T-helper 2 cell treated with Interferon-gamma antibody and Interleukin-4, amounts not matched to agents 5 μg/mL and 100 μg/mL, for 36 hours (primary cell): ENCODE measurements at regions not wholly inside any gene's neighbourhood (a gene's known extent, or its start where the extent isn't known, plus 50 kb on each side); places are given as distances from the start of the nearest gene placed in this dataset.

ENCODE experiments used
- DNase-seq: peaks from one replicate; pipeline ENCODE4 v3.0.0; 2021; ENCODE audit warnings: low spot score
- H3K27ac Mint-ChIP-seq: one replicate; pipeline ENCODE4 v1.8.0; 2021; ENCODE audit warnings: mild to moderate bottlenecking, mixed read lengths
- H3K27me3 Mint-ChIP-seq: one replicate; pipeline ENCODE4 v1.8.0; 2021; ENCODE audit warnings: low read depth, mixed read lengths
- H3K36me3 Mint-ChIP-seq: one replicate; pipeline ENCODE4 v1.8.0; 2021; ENCODE audit warnings: low read depth, mixed read lengths
- H3K4me1 Mint-ChIP-seq: one replicate; pipeline ENCODE4 v1.8.0; 2021; ENCODE audit warnings: low read depth, mixed read lengths
- H3K4me3 Mint-ChIP-seq: one replicate; pipeline ENCODE4 v1.8.0; 2022; ENCODE audit warnings: mild to moderate bottlenecking, moderate library complexity, mixed read lengths
- H3K9me3 Mint-ChIP-seq: one replicate; pipeline ENCODE4 v1.8.0; 2021; ENCODE audit warnings: mixed read lengths

DNA sequence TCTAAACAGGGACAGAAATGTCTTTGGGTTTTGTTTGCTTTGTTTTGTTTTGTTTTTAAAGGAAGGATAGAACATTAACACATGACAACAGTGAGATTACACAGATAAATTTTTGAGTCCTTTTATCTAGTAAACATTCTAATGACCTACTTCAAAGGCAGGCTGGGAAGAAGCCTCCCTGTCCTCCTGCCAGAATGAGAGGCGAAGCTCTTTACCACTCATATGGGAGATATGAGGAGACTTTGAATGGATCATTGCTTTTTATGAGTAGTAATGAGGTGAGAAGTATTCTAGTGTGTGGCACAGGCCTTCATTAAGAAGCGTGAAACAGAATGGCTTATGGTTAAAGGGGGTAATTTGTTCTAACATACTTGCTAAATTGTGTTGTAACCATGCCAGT, 172.0 kb downstream of the FBXO8 start:
- Mint-ChIP-seq H3K4me3 (no peak overlapping the region), H3K9me3 (no peaks in the 10 kb centered on the region), H3K4me1 (no peaks in the 10 kb centered on the region), H3K27ac (no peak overlapping the region), H3K36me3 (no peaks in the 10 kb centered on the region), H3K27me3 (peaks cover 12% of the 10 kb centered on the region)
- DNase-seq: no peak

DNA sequence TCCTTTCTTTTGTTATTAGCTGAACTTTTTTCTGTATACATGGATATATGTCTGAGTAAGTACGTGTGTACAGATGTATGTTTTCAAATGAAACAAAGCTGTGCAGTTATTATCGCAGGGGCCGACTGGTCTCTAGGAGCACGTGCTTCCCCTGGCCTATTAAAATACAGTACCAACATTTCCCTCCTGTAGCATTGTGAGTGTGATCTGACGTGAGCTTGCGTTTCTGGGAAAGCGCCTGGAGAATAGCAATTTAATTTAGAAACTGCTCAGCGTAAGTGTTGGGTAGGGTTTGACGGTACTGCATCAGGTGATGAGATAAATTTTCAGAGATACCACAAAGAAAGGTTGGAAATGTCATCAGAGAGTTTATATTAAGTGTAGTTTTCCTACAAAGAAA, 173.3 kb downstream of the FBXO8 start:
- Mint-ChIP-seq H3K27ac (no peak overlapping the region), H3K9me3 (no peaks in the 10 kb centered on the region), H3K4me3 (no peak overlapping the region), H3K27me3 (peaks cover 12% of the 10 kb centered on the region), H3K36me3 (no peaks in the 10 kb centered on the region), H3K4me1 (no peaks in the 10 kb centered on the region)
- DNase-seq: no peak

DNA sequence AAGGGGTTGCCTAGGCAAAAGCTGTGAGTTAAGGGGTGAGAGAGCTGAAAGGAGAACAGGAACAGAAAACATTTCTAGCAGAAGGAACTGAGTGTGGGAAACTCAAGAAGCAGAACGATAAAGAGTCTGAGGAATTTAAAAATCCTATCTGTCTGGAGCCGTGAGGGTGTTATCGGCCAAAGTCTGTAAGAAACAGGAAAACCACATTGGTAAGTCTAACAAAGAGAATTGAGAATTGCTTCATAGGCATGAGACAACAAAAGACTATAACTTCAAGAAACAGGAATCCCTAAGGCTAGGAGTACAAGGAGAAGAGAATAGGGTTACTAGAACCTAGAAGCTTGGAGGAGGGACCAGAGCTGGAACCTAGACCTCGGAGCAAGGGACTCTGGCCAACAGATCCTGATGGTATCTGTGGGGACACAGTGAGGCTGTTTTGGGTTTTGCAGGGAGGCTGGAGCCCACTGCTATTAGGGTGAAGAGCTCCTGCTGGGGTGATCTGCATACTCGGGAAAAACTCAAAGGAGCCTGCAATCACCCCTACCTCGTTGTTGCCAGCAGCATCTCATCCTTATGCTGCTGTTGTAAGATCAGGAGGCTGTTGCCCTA, 175.6 kb downstream of the FBXO8 start:
- H3K27me3 Mint-ChIP-seq: peaks cover 12% of the 10 kb centered on the region
- H3K27ac Mint-ChIP-seq: no peak overlapping the region
- H3K4me1 Mint-ChIP-seq: no peaks in the 10 kb centered on the region
- no peaks in the 10 kb centered on the region for H3K9me3 Mint-ChIP-seq
- H3K36me3 Mint-ChIP-seq: no peaks in the 10 kb centered on the region
- DNase-seq: no peak
- H3K4me3 Mint-ChIP-seq: no peak overlapping the region

DNA sequence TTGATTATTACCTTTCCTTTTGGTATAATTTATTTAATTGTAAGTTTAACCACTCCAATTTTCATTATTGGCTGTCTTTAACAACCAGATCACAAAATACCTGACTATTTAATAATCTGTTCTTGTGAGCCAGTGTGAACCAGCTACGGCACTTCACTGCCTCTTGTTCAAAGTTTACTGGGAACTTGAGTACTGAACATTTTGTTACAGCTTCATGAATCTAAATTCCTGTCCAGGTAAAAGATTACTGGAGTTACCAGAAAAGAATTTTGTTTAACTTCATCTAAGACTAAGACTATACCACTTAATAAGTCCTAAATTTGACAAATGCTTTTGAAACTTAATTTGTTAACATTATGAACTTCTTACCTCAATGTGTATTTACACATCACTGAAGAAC, 178.3 kb downstream of the FBXO8 start:
- Mint-ChIP-seq H3K4me1 (no peaks in the 10 kb centered on the region), H3K36me3 (no peaks in the 10 kb centered on the region), H3K27ac (no peak overlapping the region), H3K9me3 (no peaks in the 10 kb centered on the region), H3K27me3 (peaks cover 12% of the 10 kb centered on the region), H3K4me3 (no peak overlapping the region)
- DNase-seq: no peak

DNA sequence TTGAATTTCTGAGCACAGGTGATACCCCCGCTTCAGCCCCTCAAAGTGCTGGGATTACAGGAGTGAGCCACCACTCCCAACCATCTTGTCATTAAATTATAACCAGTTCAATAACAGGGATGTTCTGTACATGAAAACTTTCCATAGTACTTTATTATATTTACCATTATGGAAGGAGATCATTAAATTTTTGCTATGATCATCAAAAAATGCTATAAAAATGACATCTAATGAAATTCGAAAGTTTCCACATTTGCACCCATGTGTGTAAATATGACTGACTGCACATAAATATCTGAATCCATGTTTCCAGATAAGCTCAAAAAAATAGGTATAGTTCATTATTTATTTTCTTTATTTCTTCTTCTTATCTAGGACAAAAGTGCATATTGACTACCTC, 182.6 kb downstream of the FBXO8 start:
- H3K4me3 Mint-ChIP-seq: no peak overlapping the region
- no peak overlapping the region for H3K27ac Mint-ChIP-seq
- no peaks in the 10 kb centered on the region for H3K9me3 Mint-ChIP-seq
- H3K4me1 Mint-ChIP-seq: no peaks in the 10 kb centered on the region
- no peaks in the 10 kb centered on the region for H3K27me3 Mint-ChIP-seq
- no peaks in the 10 kb centered on the region for H3K36me3 Mint-ChIP-seq
- no peak for DNase-seq

DNA sequence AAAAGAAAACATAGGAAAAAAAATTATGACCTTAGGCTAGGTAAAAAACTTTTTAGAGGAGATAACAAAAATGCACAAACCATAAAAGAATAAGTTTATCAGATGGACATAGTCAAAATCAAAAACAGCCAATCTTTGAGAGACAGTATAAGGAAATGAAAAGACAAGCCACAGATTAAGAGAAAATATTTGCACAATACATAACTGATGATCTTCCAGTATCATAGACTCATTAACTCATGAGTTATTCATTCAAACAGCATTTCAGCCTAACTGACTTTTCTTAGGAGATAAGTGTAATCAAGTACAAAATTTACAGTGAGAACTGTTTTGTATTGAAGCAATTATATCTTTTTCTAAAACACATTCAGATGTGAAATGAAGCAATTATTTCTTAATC, 183.8 kb downstream of the FBXO8 start:
- Mint-ChIP-seq H3K36me3 (no peaks in the 10 kb centered on the region), H3K27ac (no peak overlapping the region), H3K4me3 (no peak overlapping the region), H3K4me1 (no peaks in the 10 kb centered on the region), H3K27me3 (no peaks in the 10 kb centered on the region), H3K9me3 (no peaks in the 10 kb centered on the region)
- no peak for DNase-seq

DNA sequence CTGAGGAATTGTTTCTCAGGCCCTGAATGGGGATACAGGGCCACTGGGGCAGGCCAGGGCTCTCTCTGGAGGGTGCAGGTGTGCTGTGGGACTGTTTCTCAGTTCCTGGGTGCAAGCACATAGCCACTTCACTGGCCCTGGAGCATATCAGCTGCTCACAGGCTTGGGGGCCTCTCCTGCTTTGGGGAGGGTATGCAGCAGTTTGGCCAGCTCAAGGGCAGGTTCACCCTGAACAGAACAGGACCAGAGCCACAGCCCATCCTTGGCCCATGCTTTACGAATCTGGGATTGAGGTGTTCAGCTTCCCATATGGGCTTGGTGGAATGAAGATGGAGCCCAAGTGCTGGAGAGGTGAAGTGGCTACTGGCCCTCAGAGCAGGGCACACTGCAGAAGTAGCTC, 186.5 kb downstream of the FBXO8 start:
- Mint-ChIP-seq H3K27ac (no peak overlapping the region), H3K9me3 (peaks cover 4% of the 10 kb centered on the region), H3K36me3 (no peaks in the 10 kb centered on the region), H3K4me3 (no peak overlapping the region), H3K4me1 (no peaks in the 10 kb centered on the region), H3K27me3 (no peaks in the 10 kb centered on the region)
- DNase-seq: no peak

DNA sequence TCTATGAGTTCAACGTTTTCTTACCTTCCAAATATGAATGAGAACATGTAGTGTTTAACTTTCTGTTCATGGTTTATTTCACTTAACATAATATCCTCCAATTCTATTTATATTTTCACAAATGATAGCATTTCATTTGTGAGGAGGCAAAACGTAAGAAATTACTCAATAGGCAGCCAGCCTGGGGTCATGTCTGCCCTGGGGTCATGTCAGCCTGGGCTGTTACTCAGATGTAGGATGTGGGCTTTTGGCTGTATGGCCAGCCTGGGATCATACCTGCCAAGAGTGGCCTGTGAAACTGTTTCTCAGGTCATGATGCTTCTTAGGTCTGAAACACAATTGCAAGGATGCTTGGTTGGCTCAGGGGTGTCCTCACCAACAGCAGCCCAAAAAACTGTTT, 187.0 kb downstream of the FBXO8 start:
- no peak overlapping the region for H3K4me3 Mint-ChIP-seq
- DNase-seq: no peak
- H3K4me1 Mint-ChIP-seq: no peaks in the 10 kb centered on the region
- no peaks in the 10 kb centered on the region for H3K27me3 Mint-ChIP-seq
- H3K36me3 Mint-ChIP-seq: no peaks in the 10 kb centered on the region
- H3K9me3 Mint-ChIP-seq: peaks cover 4% of the 10 kb centered on the region
- H3K27ac Mint-ChIP-seq: no peak overlapping the region

DNA sequence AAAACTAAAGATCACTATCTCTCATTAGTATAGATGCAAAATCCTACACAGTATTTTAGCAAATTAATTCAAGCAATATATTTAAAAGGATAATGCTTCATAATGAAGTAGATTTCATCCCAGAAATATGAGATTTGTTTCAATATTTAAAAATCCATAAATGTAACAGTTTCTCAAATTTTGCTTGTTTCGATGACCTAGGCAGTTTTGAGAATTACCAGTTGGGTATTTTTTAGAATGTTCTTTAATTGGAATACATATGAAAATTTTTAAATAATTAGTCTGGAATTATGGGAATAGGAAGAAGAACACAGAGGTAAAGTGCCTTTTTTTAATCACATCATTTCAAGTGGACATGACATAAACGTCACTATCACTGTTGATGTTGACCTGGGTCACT, 192.3 kb downstream of the FBXO8 start:
- no peak for DNase-seq
- Mint-ChIP-seq H3K9me3 (peaks cover 4% of the 10 kb centered on the region), H3K27me3 (no peaks in the 10 kb centered on the region), H3K27ac (no peak overlapping the region), H3K4me1 (no peaks in the 10 kb centered on the region), H3K36me3 (no peaks in the 10 kb centered on the region), H3K4me3 (no peak overlapping the region)

DNA sequence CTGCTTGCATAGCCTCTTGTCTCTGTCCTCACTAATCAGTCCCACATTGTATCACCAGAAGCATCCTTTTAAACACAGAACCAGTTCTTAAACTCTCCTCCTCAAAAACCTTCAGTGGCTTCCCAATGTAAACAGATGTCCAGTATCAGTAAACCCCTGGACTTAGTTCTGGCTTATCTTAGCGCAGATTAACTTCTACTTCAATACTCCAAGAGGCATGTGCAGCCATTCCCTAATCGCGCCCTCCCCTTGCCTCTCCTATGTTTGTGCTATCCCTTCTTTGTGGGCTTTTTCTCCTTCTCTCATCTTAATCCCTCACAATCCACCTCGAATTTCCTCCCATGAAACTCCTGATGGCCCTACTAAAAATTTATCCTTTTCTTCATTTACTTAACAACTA, 193.8 kb downstream of the FBXO8 start:
- Mint-ChIP-seq H3K4me1 (no peaks in the 10 kb centered on the region), H3K9me3 (peaks cover 4% of the 10 kb centered on the region), H3K36me3 (no peaks in the 10 kb centered on the region), H3K27me3 (no peaks in the 10 kb centered on the region), H3K4me3 (no peak overlapping the region), H3K27ac (no peak overlapping the region)
- no peak for DNase-seq

DNA sequence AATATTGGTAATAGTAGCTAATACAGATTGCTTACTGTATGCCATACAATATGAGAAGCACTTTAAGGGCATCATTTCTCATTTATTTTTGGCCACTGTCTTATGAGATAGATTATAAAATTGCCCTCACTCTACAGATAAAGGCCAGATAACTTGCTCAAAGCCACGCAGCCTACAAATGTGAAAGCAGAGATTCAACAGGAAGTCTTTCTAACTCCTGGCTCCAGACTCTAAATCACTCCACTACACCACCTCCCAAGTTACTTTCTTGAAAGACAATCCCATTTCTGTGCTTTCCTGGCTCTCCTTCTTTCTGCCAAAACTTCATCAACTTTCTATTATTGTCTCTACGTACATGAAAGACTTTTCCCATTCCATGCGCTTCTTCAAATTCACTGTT, 194.7 kb downstream of the FBXO8 start:
- Mint-ChIP-seq H3K4me1 (no peaks in the 10 kb centered on the region), H3K9me3 (peaks cover 4% of the 10 kb centered on the region), H3K36me3 (no peaks in the 10 kb centered on the region), H3K27ac (no peak overlapping the region), H3K27me3 (no peaks in the 10 kb centered on the region), H3K4me3 (no peak overlapping the region)
- no peak for DNase-seq

DNA sequence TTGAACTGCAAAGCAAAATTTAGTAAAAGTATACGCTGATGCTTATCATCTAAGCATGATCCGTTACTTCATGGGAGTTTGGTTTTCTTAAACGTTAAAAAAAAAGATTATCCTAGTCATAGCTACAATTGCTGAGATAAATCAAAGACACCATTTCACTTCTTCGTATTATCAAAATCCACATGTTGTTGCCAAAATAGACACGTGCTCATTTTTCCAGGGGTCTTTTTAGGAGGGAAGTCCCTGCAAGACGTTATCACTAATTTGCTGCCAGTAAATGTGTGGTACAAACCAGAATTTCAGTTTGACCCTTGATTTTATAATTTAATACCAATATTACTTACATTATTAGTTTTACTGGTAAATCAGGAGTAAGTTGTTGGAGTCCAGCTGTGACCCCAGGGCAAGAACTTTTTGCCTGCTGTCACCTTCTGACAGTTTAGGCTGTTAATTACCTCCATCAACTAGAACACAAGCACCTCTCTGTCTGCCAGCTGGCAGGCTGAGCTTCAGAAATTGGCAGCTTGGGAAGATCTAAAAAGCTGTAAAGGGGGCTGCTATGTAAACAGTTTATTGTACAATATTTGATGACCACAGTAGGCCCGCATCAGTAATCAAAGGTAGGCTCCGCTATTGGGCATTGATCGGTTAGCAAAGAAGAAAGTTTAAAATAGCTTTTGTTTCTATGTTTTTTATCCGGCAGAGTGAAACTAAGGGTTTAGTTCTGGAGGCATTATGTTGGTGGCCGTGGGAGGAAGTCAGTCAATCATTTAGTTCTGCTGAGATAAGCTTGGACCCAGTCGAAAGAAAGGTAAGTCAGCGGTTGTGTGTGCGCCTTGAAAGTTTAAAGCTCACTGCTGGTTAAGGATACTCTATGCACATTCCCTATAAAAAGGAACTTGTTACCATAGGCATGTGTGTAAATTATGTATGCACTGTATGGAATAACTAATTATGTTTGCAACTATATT, 196.4 kb downstream of the FBXO8 start:
- H3K4me3 Mint-ChIP-seq: no peak overlapping the region

DNA sequence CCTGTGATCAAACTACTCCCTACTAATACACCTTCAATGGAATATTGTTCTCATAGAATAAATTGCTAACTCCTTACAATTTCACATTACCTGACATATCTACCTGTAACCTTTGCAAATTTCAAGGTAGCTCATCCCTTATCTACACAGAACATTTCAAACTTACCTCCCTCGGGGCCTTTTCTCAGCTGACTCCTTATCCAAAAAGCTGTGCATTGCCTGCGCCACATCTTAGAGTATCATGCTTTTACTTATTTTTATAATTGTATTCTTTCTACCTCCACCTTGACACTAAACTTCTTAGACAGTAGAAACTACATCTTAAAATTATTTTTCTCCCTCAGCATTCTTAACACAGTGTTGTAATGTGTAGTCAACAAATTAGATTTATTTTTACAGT, 198.5 kb downstream of the FBXO8 start:
- DNase-seq: no peak
- Mint-ChIP-seq H3K27me3 (no peaks in the 10 kb centered on the region), H3K27ac (no peak overlapping the region), H3K4me3 (no peak overlapping the region), H3K36me3 (no peaks in the 10 kb centered on the region), H3K9me3 (no peaks in the 10 kb centered on the region), H3K4me1 (no peaks in the 10 kb centered on the region)

More for the DNA sequence above, 196.4 kb downstream of the FBXO8 start:
- Mint-ChIP-seq H3K4me1 (no peaks in the 10 kb centered on the region), H3K9me3 (no peaks in the 10 kb centered on the region), H3K27me3 (no peaks in the 10 kb centered on the region), H3K36me3 (no peaks in the 10 kb centered on the region), H3K27ac (no peak overlapping the region)
- DNase-seq: no peak

DNA sequence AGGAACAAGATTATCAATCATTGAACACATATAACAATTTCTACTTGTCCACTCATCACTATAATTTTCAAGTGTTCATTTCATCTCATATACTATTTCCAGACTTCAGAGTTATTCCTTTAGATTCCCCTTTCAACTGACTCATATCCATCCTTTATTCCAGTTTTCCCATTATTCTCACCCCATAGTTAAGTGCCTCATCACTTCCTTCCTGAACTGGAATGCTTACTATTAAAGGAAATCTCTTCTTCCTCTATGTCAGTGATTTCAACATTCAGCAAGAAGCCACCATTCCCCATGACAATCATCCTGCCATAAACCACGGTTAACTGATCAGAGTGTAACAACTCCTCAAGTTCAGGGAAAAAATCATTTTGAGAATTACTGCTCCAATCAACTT, 198.9 kb downstream of the FBXO8 start:
- no peak overlapping the region for H3K4me3 Mint-ChIP-seq
- no peak overlapping the region for H3K27ac Mint-ChIP-seq
- no peaks in the 10 kb centered on the region for H3K4me1 Mint-ChIP-seq
- no peak for DNase-seq
- H3K9me3 Mint-ChIP-seq: no peaks in the 10 kb centered on the region
- no peaks in the 10 kb centered on the region for H3K36me3 Mint-ChIP-seq
- no peaks in the 10 kb centered on the region for H3K27me3 Mint-ChIP-seq
